Adrenal gland (tissue), 9 donors: ENCODE measurements at regions not wholly inside any gene's neighbourhood (a gene's known extent, or its start where the extent isn't known, plus 50 kb on each side); places are given as distances from the start of the nearest gene placed in this dataset.

ENCODE experiments used
- DNase-seq, 7 donors: peaks; one replicate each; pipeline ENCODE4 v3.0.0-alpha.2; 2019 to 2020
- H3K27ac ChIP-seq, 5 donors: fragments of 200-600 bp; sonication (generic) in 4 of 5; 1 replicate in 3 of 5; 2 replicates in 2 of 5; pipeline versions ENCODE4 v1.5.1 to v1.8.0; 2016 to 2020; ENCODE audit warnings: mild to moderate bottlenecking in 1 of 5
- H3K27me3 ChIP-seq: fragments of 200-600 bp; 2 replicates; pipeline ENCODE4 v1.8.0; 2021
- H3K36me3 ChIP-seq, 2 donors: fragments of 200-600 bp; replicated peaks in 1 of 2; 1 replicate in 1 of 2; 2 replicates in 1 of 2; pipeline versions ENCODE4 v1.5.1 to v1.8.0; 2018 to 2022
- H3K4me1 ChIP-seq, 2 donors: fragments of 200-600 bp; replicated peaks in 1 of 2; 1 replicate in 1 of 2; 2 replicates in 1 of 2; pipeline versions ENCODE4 v1.5.1 to v1.8.0; 2018 to 2021
- H3K4me3 ChIP-seq, 4 donors: fragments of 200-600 bp; sonication (generic) in 3 of 4; one replicate each; pipeline ENCODE4 v1.5.1; 2016 to 2018
- H3K9me3 ChIP-seq, 3 donors: fragments of 200-600 bp; sonication (generic) in 1 of 3; replicated peaks in 1 of 3; 1 replicate in 2 of 3; 2 replicates in 1 of 3; pipeline versions ENCODE4 v1.5.1 to v1.8.0; 2016 to 2021
- CTCF ChIP-seq, 6 experiments: fragments of 450-650 bp in 4 of 6; fragments of 200-600 bp in 2 of 6; sonication (generic) in 1 of 6; IDR thresholded peaks; 1 replicate in 5 of 6; 2 replicates in 1 of 6; pipeline versions ENCODE4 v1.5.1 to v1.8.0; 2016 to 2021; ENCODE audit warnings: antibody characterized with exemption in 6 of 6, mild to moderate bottlenecking in 2 of 6, moderate library complexity in 1 of 6
- POLR2A ChIP-seq, 2 donors: fragments of 450-650 bp; IDR thresholded peaks; one replicate each; pipeline ENCODE4 v1.6.1; 2017; ENCODE audit warnings: antibody characterized with exemption in 2 of 2, mild to moderate bottlenecking in 2 of 2, moderate library complexity in 1 of 2
- whole genome bisulfite sequencing, 4 donors: extraction: QIAGEN DNeasy Blood & Tissue Kit in 2 of 4; methylation state at CpG; one replicate each; pipeline versions ENCODE4 v1.1.5 to v1.1.7; 2013 to 2017; 5-methylcytosine and 5-hydroxymethylcytosine counted together
- intact Hi-C, 2 donors: fragments of 100-400 bp; cut with DNase I; formaldehyde crosslinking; loops; one replicate each; pipeline versions ENCODE4 v1.14.1 to v1.15.0; 2022 to 2023
- donor health status: healthy with polysubstance abuse.
- donor health status: Bipolar disorder and iron deficiency.
- donor health status: DM: yes; HTN: yes; CAD: no.
- donor health status: DM: no; HTN: no; CAD: no.
- donor health status: DM: no; HTN: no; CAD: no.

DNA sequence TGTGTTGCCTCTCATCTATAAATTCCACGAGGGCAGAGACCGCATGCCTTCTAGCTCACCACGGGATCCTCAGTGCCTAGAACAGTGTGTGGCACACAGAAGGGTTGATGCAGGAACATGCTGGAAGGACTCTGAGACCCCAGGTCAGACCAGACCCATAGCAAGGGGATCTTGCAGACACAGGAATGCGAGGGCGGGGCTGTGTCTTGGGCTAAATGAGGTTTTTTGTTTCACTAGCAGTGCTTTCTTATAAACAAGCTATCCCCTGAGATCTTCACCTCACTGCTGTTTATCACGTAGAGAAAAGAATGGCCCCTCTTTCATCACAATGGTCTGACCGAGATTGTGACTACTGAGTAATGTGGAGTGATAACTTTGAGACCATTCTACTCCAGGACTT, 122.4 kb downstream of the IRX2 start:
- no peaks in the 10 kb centered on the region for H3K9me3 ChIP-seq
- no peak overlapping the region for H3K4me3 ChIP-seq
- intact Hi-C loops = no loop called here
- H3K27ac ChIP-seq = no peak overlapping the region
- TF ChIP-seq CTCF (IDR thresholded peaks at IDR 0.05) (no peak), POLR2A (IDR thresholded peaks at IDR 0.05) (no peak)
- H3K27me3 ChIP-seq = no peaks in the 10 kb centered on the region
- WGBS, 4 donors = 36 to 52% (median 48%) methylated on average over 4 to 7 of the region's 7 CpGs
- H3K4me1 ChIP-seq = no peaks in the 10 kb centered on the region
- DNase-seq = no peak
- no peaks in the 10 kb centered on the region for H3K36me3 ChIP-seq

DNA sequence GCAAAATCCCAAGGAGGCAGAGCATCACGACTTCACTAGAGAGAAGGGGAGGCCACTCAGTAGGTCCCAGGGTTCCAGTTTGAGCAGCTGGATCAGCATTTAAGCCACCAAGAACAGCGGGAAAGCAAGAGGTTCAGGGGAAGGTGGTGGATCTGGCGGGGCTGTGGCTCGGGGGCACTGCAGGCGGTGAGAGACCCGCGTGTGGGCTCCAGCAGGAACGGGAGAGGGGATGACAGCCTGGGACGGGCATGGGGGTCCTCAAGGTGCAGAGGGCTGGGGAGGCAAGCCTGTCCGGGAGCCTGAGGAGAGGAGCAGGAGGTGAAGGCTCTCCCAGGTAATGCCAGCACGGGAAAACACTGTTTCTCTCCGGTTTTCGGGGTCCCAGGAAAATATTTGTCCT, 123.6 kb downstream of the IRX2 start:
- no peak overlapping the region for H3K27ac ChIP-seq
- no peaks in the 10 kb centered on the region for H3K9me3 ChIP-seq
- intact Hi-C loops = no loop called here
- 79 to 83% (median 81%) methylated on average over 12 to 13 of the region's 13 CpGs for WGBS, 4 donors
- H3K36me3 ChIP-seq = no peaks in the 10 kb centered on the region
- DNase-seq = no peak
- H3K27me3 ChIP-seq = no peaks in the 10 kb centered on the region
- H3K4me3 ChIP-seq = no peak overlapping the region
- TF ChIP-seq CTCF (IDR thresholded peaks at IDR 0.05) (no peak), POLR2A (IDR thresholded peaks at IDR 0.05) (no peak)
- H3K4me1 ChIP-seq = no peaks in the 10 kb centered on the region

DNA sequence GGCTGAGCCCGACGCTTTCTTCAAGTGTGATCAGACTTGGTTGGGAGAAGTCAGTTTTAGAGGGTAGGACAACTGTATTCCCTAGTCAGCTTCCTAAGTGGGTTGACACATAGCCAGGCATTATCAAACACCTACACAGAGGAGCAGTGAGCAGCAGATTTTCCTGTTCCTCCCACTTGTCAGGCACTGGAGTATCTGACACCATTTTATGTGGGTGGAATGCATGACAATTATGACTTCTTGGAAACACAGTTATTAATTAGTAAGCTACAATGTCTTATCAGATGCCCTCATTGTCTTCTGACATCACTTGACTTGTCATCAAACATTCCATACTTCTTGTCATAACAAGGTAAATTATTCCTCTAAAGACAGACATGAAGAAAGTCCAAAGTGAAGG, 124.9 kb downstream of the IRX2 start:
- Histone ChIP-seq H3K36me3 (no peaks in the 10 kb centered on the region), H3K4me3 (no peak overlapping the region), H3K27me3 (no peaks in the 10 kb centered on the region), H3K4me1 (no peaks in the 10 kb centered on the region), H3K9me3 (no peaks in the 10 kb centered on the region), H3K27ac (no peak overlapping the region)
- DNase-seq = no peak
- TF ChIP-seq POLR2A (IDR thresholded peaks at IDR 0.05) (no peak), CTCF (IDR thresholded peaks at IDR 0.05) (no peak)
- intact Hi-C loops = no loop called here
- 89 to 100% (median 90%) methylated on average over 2 of the region's 2 CpGs for WGBS, 4 donors

DNA sequence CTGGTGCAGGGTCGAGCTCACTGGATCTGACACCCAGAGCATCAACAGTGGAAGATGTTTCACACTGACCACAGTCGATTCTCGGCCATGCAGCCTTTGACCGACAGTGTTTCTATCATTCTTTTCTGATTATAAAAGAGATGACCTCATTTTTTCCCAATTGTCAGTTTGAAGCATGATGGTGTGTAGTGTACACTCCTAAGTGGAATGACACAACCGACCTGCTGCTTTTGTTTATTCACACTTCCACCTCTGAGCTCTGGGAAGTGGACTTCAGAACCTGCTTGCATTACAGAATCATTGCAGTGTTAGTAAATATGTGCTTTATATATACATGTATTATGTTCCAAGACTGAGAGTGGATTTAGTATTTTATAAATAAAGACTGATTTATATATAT, 128.6 kb downstream of the IRX2 start:
- WGBS, 4 donors = 60 to 81% (median 69%) methylated on average over 5 of the region's 5 CpGs
- no peaks in the 10 kb centered on the region for H3K27me3 ChIP-seq
- H3K4me1 ChIP-seq = no peaks in the 10 kb centered on the region
- no peak overlapping the region for H3K27ac ChIP-seq
- intact Hi-C loops = no loop called here
- no peak for DNase-seq
- no peaks in the 10 kb centered on the region for H3K9me3 ChIP-seq
- H3K4me3 ChIP-seq = no peak overlapping the region
- TF ChIP-seq CTCF (IDR thresholded peaks at IDR 0.05) (no peak), POLR2A (IDR thresholded peaks at IDR 0.05) (no peak)
- H3K36me3 ChIP-seq = no peaks in the 10 kb centered on the region
